GM19397 (cell line): ENCODE measurements at regions not wholly inside any gene's neighbourhood (a gene's known extent, or its start where the extent isn't known, plus 50 kb on each side); places are given as distances from the start of the nearest gene placed in this dataset.

Source experiments
- ATAC-seq: cut with Tn5 transposase; IDR thresholded peaks from one replicate; pipeline ENCODE4 v1.9.1; 2021; ENCODE audit warnings: mild to moderate bottlenecking, moderate library complexity; ENCODE audit not compliant: unreplicated experiment

DNA sequence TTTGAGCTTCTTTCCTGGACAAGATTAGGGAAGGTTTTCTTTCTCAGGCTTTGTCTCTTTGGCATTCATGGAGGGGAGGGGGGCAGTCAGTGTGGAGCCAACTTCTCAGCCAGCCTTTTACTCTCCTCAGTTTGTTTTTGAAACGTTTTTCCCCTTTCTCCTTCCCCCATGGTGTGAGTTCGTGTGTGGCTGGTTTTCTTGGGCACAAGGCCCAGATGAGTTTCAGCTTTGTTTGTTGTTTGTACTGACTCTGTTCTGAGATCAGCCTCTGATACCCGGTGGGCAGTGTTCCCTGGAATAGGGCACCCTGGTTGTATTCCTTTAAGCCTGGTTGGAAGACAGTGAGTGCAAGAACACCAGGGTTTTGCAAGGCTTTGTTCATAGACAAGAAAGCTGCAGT lies 168.2 kb upstream of the RARB start:
- ATAC-seq, result no peak

DNA sequence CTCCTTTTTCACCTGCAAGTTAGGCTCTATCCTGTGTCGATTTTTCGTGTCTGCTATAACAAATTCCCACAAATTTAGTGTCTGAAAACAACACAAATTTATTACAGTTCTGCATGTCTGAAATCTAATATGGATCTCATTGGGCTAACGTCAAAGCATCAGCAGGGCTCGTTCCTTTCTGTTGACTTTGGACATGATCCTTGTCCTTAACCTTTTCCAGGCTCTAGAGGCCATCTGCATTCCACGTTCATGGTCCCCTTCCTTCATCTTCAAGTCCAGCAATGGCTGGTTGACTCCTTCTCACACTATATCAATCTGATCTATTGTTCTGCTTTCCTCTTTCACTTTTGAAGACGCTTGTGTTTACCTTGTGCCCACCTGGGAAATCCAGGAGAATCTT lies 165.7 kb upstream of the RARB start:
- ATAC-seq, result no peak

DNA sequence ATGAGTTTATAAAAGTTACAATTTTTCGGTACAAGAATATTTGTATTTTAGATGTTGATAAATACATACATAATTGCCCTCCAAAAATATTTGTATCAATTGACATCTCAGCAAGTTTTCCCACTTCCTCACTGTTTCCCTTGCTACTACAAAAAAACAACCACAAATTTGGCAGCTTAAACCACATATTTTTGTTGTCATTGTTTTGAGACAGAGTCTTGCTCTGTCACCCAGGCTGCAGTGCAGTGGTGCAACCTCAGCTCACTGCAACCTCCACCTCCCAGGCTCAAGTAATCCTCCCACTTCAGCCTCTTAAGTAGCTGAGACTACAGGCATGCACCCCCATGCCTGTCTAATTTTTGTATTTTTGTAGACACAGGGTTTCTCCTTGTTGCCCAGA lies 162.8 kb upstream of the RARB start:
- ATAC-seq, result no peak

DNA sequence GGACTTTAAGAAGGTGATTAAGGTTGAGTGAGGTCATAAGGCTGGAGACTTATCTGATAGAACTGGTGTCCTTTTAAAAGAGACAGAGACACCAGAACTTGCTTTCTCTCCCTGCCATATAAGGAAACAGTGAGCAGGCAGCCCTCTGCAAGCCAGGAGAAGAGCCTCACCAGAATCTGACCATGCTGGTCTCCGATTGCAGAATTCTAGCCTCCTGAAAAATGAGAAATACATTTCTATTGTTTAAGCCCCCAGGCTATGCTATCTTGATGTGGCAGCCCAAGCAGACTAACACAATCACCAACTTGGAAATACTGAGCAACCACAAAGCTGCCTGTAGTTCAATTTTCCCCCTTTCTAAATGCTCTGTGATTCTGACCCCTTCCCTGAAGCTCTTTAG lies 161.4 kb upstream of the RARB start:
- ATAC-seq, result no peak

DNA sequence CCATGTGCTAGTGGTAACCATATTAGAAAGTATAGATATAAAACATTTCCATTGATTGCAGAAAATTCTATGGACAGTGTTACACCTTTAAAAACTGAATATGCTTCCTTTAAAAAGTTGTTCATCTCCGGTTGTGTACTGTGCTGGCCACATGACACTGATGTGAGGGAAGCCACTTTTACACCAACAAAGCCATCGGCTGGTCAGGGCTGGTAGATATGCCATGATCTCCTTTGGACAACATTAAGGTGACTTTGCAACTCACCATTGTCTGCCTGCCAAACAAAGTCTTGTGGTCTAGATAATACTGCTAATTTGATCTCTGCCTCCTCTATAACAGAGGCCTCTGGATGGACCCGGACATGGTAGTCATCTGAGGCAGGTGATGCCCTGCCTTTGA lies 156.0 kb upstream of the RARB start:
- no peak for ATAC-seq

DNA sequence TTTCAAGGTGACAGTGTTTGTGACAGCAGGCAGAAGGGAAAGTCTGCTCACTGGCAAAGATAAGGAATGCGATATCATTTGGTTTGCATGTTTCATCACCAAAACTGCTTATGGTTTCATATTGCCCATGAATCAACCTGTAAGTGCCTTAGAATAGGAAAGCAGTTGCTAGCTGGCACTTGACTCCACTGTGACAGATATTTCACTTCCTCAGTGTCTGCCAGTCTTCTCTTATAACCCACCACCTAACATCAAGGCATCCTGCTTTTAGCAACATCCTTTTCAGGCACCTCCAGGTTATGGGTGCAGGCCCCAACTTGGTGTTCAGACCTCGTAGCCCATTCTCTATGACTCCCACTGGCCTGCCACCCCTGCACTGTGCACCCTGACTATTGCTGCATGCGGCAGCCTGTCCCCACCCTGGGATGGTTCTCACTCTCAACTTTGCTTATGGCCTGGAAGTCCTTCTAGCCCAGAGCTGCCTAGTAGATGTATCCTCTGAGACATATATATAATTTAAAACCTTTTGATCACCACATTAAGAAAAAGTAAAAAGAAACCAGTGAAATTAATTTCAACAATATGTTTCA lies 154.4 kb upstream of the RARB start:
- no peak for ATAC-seq

DNA sequence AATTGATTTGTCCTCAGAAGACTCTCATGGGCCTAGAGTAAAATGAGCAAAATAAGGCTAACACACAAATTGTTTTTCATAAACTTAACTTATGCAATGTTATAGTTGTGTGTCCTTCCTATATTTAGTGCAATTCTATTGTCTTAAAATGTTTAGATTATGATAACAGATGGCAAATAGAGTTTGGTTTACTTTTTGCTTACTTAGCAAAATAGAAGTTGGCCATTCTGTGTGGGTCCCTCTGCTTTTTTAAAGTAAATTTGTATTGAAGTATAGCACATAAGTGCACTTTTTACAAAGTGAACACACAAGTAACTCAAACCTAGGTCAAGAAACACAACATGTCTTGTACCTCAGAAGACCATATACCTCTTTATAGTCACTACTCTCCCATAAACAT lies 150.6 kb upstream of the RARB start:
- no peak for ATAC-seq

DNA sequence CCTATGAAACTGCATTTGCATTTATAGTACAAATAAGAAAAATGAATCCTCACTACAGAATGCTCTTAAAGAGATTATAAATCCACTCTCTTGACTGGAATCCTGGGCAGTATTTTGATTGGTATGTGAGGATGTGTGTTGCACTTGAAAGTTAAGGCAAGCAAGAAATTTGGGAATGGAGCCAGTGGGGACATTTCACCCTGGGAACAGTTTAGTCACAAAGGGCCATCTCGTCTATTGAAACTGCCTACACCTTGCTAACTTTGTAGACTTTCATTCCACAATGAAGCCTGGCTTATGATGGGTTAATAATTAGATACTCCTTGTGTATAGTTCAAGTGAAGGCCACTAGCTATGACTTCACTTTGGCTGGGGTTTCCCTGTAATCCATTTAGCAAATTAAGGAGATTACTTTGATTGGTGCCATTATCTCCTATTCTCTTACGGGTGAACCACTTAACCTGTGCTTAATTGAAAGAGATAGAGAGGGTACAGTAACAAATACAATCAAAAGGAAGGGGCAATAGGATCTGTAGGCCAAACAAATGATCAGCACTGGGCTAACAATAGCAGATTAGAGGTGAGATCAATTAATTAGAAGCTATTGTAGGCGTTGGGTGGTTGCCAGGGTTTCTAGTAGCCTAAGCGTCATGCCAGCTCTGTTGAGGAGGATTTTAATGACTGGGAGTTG lies 146.9 kb upstream of the RARB start:
- no peak for ATAC-seq

DNA sequence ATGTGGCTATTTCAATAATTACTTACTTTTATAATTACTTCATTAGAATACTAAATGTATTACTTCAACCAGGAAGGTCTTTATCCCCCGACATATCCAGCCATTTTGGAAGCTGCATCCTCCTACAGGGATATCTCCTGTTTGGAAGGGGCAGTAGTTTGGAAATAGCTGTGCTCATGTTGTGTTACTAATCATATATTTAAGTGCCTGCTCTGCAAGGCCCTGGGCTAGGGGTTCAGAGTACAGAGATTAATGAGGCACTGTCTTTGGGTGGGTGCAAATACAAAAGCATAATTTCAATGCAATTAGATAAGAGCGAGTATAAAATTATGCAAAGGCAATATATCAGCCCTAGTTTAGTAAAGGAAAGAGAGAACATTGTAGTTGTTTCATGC lies 146.3 kb upstream of the RARB start:
- no peak for ATAC-seq

DNA sequence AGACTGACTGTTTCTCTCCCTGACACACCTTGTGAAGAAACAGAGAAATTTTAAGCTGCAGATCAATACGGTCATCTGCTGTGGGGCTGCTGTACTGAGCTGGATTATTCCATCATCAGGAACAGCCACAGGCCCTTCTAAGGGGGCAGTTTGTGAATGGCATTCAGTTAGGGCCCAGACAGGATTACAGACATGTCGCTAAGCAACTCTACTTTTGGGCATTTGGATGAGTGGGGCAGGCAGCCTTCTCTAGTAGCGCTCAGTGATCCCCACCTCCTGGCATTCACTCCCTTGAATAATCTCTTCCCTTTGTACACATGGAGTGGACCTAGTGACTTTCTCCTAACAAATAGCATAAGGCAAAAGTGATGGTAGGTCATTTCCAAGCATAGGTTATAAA lies 144.4 kb upstream of the RARB start:
- ATAC-seq, result no peak

DNA sequence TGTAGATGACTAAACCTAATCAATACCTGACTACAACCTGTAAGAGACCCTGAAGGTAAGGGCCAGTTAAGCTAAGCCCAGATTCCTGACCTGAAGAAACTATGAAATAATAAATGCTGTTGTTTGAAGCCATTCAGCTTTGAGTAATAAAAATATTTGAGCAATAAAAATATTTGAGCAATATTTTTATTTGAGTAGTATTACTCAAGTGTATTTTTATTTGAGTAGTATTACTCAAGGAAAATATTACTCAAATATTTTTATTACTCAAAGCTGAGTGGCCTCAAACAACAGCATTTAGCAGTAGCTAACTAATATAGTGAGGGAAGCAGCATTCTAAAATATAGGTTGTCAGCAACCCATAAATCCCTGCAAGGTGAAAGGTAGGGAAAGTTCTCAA lies 143.8 kb upstream of the RARB start:
- ATAC-seq, result no peak

DNA sequence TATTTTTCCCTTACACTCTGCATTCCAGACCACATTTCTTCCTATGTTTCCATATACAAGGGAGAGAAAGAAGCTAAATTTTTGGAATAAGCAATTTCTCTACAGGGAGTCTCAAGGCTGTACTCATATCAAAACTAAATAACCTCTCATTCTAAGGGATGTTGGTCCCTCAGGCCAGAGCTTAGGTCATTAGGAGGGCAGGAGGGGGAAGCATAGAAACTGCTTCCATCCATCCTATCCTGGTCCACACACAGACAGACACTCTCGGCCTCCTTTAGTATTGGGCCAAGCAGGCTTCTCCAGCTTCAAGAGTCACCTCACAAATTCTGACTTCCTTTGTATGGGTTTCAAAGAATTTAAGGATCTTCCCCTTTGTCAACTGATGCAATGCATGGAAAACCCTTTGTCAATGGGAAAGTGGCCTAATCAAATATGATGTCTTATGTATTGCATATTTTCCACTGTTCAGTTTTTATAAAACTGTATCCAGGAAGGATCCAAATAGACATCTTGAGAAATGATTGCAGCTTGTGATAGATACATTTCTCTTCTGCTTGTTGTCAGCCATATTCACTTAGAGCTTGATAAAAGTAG lies 140.7 kb upstream of the RARB start:
- ATAC-seq, result no peak

DNA sequence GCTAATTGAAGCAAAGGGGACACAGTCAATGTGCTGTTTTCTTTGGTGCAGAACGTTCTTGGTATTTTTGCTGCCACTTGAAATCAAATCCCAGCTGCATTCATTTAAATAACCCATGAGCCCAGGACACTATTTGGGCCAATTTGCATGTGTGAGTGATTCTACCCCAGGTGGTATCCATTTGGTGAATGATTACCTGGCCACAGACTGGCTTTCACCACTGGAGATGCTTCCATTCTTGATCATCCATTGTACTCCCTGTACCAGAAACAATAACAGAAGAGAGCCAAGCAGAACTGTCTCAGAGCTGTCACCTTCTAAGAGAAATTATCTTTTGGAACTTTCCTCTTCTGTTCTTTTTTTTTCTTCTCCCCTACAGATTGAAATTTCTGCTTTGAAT lies 139.7 kb upstream of the RARB start:
- ATAC-seq, result no peak

DNA sequence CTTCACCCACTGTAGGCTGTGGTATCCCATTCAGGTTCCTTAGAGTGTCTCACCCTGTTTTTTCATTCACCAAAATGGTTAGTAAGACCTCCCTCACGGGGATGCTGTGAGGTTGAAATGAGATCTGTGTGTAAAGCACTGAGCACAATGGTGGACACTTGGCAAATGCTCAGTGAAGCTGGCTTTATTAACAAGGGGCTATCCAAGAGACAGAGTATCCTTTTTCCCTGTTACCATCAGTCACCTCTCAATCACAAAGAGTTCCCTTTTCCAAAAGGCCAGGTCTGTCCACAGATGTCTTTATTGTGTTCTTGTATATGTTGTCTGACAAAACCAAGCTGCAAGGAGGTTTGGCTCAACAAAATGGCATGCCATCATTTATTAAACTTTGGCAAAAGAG lies 138.9 kb upstream of the RARB start:
- ATAC-seq, result no peak

DNA sequence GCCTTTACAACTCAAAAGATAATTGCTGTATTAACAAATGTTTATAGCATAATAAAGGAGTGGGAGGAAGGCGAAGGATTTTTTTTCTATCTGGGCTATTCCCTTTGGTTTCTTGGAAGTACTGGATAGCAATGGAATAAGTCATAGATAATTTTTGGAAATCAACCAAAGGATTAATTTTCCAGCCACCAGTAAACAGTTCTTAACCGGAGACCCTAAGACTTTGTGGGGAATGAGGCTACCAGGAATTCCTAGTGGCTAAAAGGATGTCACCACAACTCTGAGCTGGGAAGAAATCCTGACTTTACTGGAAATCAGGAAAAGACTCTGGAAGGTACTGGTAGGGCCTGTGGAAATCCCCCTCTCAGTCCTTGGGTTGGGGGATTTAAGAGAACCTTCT lies 138.4 kb upstream of the RARB start:
- no peak for ATAC-seq

DNA sequence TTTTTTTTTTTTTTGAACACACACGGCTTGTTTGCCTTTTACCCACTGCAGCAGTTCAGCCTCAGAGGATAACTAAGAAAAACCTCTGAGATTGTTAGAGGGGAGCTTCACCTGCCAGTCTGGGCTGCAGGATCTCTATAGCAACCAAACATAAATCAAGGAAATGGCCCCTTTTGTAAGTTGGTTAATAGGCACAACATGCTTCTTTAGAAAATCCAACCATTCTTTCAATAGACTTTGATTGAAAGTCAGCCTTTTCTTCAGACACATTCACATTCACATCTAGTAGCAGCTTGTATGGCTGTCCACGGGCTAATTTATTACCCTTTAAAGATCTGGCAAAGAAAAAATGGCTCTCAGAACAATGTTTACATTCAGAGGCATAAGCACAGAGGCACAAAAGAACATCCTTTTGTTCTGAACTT lies 136.6 kb upstream of the RARB start:
- ATAC-seq, result no peak

DNA sequence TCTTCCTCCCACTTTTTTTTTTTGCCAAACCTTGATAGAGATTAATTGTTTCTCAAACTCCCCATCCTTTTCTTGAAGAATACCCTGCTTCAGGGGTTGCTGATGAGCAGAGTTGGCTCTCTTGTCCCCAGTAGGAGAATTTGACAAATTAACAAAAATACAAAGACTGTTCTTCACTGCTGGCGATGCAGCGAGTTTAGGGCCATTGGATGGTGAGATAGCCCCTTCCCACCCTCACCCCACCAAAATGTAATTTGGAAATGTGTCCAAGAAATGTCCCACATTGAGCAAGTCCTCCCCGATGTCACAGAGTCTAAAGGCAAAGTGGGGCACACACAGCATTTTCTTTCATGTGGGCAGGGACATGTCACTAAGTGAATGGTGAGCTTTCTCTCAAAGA lies 136.0 kb upstream of the RARB start:
- no peak for ATAC-seq

DNA sequence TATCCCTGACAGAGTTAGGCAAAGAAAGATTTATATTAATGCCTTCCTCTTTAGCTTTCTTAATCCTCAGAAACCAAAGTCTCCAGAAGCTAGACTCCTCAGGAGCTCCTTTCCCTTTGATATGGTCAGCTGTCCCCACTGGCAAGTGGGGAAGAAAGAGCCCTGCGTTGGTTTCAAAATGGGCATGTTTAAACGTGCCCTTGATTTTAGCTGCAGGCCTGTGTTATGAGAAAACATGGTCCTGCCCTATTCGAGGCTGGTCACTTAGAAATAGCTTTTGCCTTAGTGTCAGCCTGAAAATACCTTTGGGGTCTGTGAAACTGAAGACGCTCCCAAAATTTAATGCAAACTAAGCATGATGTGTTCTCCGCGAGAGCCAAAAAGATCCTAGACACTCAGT lies 135.5 kb upstream of the RARB start:
- ATAC-seq, result no peak

DNA sequence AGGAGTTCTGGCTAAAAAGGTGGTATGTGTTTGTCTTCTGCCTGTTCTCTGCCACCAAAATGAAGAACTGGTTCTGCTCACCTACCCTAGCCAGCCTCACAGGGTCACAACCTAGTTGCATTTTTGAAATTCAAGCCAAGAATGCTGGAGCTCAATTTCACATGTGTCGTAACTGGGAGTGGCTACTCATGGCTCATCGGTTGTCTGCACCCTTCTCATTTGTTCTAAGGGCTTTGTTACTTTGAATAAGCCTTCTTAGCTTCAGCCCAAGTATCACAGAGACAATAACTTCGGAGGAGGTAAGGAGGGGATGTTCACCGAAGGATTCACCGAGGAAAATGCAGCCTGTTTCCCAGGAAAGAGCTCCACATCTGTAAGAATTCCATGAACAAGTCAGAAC lies 134.3 kb upstream of the RARB start:
- ATAC-seq, result no peak

DNA sequence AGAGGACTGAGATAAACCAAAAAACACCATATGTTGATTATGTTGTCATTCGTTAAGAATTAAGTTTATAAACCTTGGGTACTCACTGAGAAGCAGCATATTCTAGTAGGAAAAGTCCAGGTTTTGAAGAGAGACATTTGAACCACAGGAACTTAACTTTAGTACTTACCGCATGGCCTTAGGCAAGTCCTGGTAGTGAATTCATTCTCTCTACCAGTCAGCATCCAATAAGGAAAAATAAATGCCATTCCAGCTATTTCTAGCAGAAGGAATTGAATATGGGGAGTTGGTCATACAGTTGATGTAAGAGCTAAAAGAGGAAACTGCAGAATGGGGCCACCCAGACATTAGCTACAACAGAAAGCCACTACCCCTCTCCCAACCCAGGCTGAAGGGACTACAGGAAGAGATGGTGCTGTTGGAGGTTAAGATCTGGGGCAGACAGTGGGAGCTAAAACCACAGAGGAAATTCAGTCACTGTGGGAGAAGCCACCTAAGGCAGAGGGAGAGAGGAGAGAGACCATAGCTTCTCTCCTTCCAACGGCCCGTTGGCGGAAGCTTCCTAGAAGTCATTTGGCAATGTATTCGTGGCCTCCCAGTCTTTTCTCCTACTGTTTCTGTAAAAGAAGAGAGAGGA lies 133.8 kb upstream of the RARB start:
- ATAC-seq, result no peak

DNA sequence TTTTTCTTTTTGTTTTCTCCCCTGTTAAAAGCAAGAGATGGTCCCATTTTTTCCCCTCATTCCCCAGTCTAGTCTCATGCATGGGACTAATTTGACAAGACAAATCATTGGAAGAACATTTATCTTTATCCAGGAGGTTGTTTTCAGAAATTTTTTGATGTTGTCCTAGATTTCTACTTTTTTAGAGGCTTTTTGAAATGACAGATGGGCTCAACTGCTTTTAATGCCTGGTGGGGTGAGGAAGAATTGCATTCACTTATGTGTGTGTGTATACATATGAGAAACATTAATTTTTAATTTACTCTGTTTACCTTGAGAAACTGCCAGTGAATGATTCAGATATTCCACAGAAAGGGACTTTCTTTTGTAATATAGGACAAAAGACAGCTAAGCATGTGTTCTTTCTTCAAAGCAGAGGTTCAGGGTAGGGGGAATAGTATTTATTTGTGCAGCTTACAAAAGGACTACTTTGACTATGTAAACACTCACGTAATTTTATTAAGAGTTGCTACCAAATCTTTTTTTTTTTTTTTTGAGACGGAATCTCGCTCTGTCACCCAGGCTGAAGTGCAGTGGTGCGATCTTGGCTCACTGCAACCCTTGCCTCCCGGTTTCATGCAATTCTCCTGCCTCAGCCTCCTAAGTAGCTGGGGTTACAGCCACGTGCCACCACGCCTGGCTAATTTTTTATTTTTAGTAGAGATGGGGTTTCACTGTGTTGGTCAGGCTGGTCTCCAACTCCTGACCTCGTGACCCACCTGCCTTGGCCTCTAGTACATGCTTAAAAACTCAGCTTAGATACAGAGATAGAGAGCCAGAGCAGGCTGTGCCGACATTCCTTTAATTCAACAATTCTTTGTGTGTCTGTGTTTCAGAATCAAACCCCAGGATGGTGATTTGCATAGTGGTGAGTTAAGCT lies 130.1 kb upstream of the RARB start:
- ATAC-seq, result no peak
